Astrocyte (in vitro differentiated cells and primary cell): ENCODE measurements at regions not wholly inside any gene's neighbourhood (a gene's known extent, or its start where the extent isn't known, plus 50 kb on each side); places are given as distances from the start of the nearest gene placed in this dataset.

ENCODE experiments used
- EZH2 ChIP-seq: IDR thresholded peaks from 2 replicates; pipeline ENCODE4 v1.6.1; 2012; ENCODE audit warnings: mild to moderate bottlenecking, low read length, inconsistent platforms; ENCODE audit not compliant: insufficient read depth
- TF ChIP-seq, protein P1 (sequence below): IDR thresholded peaks from 2 replicates; pipeline ENCODE4 v1.5.1; 2011; ENCODE audit warnings: low read depth, mild to moderate bottlenecking, inconsistent platforms, low read length, moderate library complexity; ENCODE audit not compliant: insufficient read depth

DNA sequence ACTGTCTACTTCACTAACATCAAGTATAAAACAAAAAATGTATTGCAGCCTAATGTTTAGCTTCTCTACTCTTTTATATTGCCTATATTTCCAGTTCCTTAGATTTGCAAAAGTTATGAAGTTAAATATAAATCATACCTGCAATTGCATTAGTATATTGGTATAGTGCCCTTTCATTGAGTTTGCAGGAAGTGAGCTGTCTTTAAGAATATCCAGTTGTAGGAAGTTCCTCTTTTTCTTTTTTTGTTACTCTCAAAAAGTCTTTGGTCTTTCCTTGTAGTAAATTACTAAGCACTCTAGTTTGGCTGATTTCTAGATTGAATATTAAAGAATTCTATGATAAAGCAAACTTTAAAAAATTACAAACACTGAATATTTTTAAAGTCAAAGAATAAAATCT lies 71.3 kb upstream of the FN1 start:
- TF ChIP-seq, protein P1, sequence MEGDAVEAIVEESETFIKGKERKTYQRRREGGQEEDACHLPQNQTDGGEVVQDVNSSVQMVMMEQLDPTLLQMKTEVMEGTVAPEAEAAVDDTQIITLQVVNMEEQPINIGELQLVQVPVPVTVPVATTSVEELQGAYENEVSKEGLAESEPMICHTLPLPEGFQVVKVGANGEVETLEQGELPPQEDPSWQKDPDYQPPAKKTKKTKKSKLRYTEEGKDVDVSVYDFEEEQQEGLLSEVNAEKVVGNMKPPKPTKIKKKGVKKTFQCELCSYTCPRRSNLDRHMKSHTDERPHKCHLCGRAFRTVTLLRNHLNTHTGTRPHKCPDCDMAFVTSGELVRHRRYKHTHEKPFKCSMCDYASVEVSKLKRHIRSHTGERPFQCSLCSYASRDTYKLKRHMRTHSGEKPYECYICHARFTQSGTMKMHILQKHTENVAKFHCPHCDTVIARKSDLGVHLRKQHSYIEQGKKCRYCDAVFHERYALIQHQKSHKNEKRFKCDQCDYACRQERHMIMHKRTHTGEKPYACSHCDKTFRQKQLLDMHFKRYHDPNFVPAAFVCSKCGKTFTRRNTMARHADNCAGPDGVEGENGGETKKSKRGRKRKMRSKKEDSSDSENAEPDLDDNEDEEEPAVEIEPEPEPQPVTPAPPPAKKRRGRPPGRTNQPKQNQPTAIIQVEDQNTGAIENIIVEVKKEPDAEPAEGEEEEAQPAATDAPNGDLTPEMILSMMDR, result no peak
- no peak for TF ChIP-seq EZH2
